OCI-LY3 (cell line): ENCODE measurements at regions not wholly inside any gene's neighbourhood (a gene's known extent, or its start where the extent isn't known, plus 50 kb on each side); places are given as distances from the start of the nearest gene placed in this dataset.
"Not testable (repeated sequence)": the region's sequence is repeated elsewhere in the genome, so short reads cannot be mapped to it uniquely, and the experiment has no call there.

Experiments
- EZH2phosphoT487 ChIP-seq: fragments of 200-600 bp; shearing (Covaris generic); IDR thresholded peaks from 2 replicates; pipeline ENCODE4 v1.6.1; 2018; ENCODE audit warnings: antibody characterized with exemption, mixed run types, low read depth
- TF ChIP-seq, protein P1 (sequence below): fragments of 200-600, 300-600 bp; sonication (generic); IDR thresholded peaks from 2 replicates; pipeline ENCODE4 v1.5.1; 2014; ENCODE audit warnings: antibody characterized with exemption, low read length, low read depth

DNA sequence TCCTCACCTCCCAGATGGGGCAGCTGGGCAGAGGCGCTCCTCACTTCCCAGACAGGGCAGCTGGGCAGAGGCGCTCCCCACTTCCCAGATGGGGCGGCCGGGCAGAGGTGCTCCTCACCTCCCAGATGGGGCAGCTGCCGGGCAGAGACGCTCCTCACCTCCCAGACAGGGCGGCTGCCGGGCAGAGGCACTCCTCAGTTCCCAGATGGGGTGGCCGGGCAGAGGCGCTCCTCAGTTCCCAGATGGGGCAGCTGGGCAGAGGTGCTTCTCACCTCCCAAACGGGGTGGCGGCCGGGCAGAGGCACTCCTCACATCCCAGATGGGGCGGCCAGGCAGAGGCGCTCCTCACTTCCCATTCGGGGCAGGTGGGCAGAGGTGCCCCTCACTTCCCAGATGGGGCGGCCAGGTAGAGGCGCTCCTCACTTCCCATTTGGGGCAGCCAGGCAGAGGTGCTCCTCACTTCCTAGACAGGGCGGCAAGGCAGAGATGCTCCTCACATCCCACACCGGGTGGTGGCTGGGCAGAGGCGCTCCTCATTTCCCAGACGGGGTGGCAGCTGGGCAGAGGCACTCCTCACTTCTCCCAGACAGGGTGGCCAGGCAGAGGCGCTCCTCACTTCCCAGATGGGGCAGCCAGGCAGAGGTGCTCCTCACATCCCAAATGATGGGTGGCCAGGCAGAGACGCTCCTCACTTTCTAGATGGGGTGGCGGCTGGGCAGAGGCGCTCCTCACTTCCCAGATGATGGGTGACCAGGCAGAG lies 668.1 kb downstream of the NUP35 start:
- TF ChIP-seq, protein P1, sequence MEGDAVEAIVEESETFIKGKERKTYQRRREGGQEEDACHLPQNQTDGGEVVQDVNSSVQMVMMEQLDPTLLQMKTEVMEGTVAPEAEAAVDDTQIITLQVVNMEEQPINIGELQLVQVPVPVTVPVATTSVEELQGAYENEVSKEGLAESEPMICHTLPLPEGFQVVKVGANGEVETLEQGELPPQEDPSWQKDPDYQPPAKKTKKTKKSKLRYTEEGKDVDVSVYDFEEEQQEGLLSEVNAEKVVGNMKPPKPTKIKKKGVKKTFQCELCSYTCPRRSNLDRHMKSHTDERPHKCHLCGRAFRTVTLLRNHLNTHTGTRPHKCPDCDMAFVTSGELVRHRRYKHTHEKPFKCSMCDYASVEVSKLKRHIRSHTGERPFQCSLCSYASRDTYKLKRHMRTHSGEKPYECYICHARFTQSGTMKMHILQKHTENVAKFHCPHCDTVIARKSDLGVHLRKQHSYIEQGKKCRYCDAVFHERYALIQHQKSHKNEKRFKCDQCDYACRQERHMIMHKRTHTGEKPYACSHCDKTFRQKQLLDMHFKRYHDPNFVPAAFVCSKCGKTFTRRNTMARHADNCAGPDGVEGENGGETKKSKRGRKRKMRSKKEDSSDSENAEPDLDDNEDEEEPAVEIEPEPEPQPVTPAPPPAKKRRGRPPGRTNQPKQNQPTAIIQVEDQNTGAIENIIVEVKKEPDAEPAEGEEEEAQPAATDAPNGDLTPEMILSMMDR: not testable (repeated sequence)
- not testable (repeated sequence) for TF ChIP-seq EZH2phosphoT487
